SK-N-MC (cell line): ENCODE measurements at regions not wholly inside any gene's neighbourhood (a gene's known extent, or its start where the extent isn't known, plus 50 kb on each side); places are given as distances from the start of the nearest gene placed in this dataset.

Experiments
- EZH2 ChIP-seq: fragments of 200-600 bp; sonication (generic); IDR thresholded peaks from one replicate; pipeline ENCODE4 v1.6.1; 2017; ENCODE audit warnings: antibody characterized with exemption
- FOXP2 ChIP-seq: optimal IDR thresholded peaks from 2 replicates; pipeline ENCODE3; 2011; ENCODE audit warnings: mild to moderate bottlenecking, moderate library complexity; ENCODE audit not compliant: insufficient read depth; ENCODE audit errors: extremely low read length, control extremely low read depth
- POLR2AphosphoS5 ChIP-seq: IDR thresholded peaks from 2 replicates; pipeline ENCODE4 v1.6.1; 2012; ENCODE audit warnings: mild to moderate bottlenecking, low read depth, low read length, borderline replicate concordance

GRCh38 chr10:129030996-129031843 is 435.8 kb upstream of the MGMT start:
- TF ChIP-seq EZH2 (no peak), POLR2AphosphoS5 (no peak), FOXP2 (no peak)
